Transverse colon (tissue), 4 donors: ENCODE measurements at regions not wholly inside any gene's neighbourhood (a gene's known extent, or its start where the extent isn't known, plus 50 kb on each side); places are given as distances from the start of the nearest gene placed in this dataset.

Experiments used
- DNase-seq: peaks from one replicate; pipeline ENCODE4 v3.0.0-alpha.2; 2019
- H3K27ac ChIP-seq, 4 donors: fragments of 200-600 bp; sonication (generic); 2 replicates each; pipeline ENCODE4 v1.5.1; 2016 to 2018; ENCODE audit warnings: inconsistent platforms in 4 of 4
- H3K27me3 ChIP-seq: fragments of 200-600 bp; sonication (generic); 2 replicates; pipeline ENCODE4 v1.5.1; 2017; ENCODE audit warnings: inconsistent platforms
- H3K36me3 ChIP-seq, 4 donors: fragments of 200-600 bp; sonication (generic); 2 replicates each; pipeline ENCODE4 v1.5.1; 2017 to 2019; ENCODE audit warnings: inconsistent platforms in 4 of 4
- H3K4me1 ChIP-seq, 4 donors: fragments of 200-600 bp; sonication (generic); 2 replicates each; pipeline ENCODE4 v1.5.1; 2017 to 2020; ENCODE audit warnings: inconsistent platforms in 4 of 4
- H3K4me3 ChIP-seq, 4 donors: fragments of 200-600 bp; sonication (generic); 1 replicate in 1 of 4; 2 replicates in 3 of 4; pipeline versions ENCODE4 v1.5.1 to v1.6.1; 2017 to 2019; ENCODE audit warnings: inconsistent platforms in 4 of 4
- H3K9me3 ChIP-seq, 2 donors: fragments of 200-600 bp; sonication (generic); 2 replicates each; pipeline ENCODE4 v1.5.1; 2017 to 2019; ENCODE audit warnings: inconsistent platforms in 2 of 2
- EP300 ChIP-seq: sonication (generic); formaldehyde crosslinking; IDR thresholded peaks from one replicate; pipeline ENCODE4 v1.6.1; 2017; ENCODE audit warnings: antibody characterized with exemption, low read depth
- POLR2A ChIP-seq: fragments of 450-650 bp; IDR thresholded peaks from one replicate; pipeline ENCODE4 v1.6.1; 2016; ENCODE audit warnings: antibody characterized with exemption, mild to moderate bottlenecking, moderate library complexity
- POLR2AphosphoS5 ChIP-seq, 3 donors: sonication (generic); formaldehyde crosslinking; IDR thresholded peaks; one replicate each; pipeline ENCODE4 v1.6.1; 2016; ENCODE audit warnings: antibody characterized with exemption in 3 of 3
- WGBS, 2 donors: methylation state at CpG; one replicate each; pipeline ENCODE4 v1.1.5; 2018; ENCODE audit warnings: low coverage in 1 of 2; 5-methylcytosine and 5-hydroxymethylcytosine counted together
- in situ Hi-C, 4 donors: fragments of 200-750 bp; cut with MboI; loops; one replicate each; pipeline versions ENCODE4 v1.15.0 to v1.15.1; 2017; ENCODE audit warnings: low sequenced_read_pairs in 3 of 4, low pct_ligation_motif_present in 1 of 4, low pct_unique_long_range_greater_than_20kb in 1 of 4
- intact Hi-C: fragments of 100-400 bp; cut with DNase I; formaldehyde crosslinking; loops from one replicate; pipeline ENCODE4 v1.15.1; 2023; ENCODE audit warnings: low total_unique reads
- TF ChIP-seq, protein P1 (sequence below), 5 experiments: fragments of 200-600 bp in 3 of 5; fragments of 450-650 bp in 2 of 5; sonication (generic) in 3 of 5; IDR thresholded peaks; 1 replicate in 2 of 5; 2 replicates in 3 of 5; pipeline ENCODE4 v1.5.1; 2016 to 2017; ENCODE audit warnings: antibody characterized with exemption in 5 of 5, inconsistent platforms in 3 of 5, mild to moderate bottlenecking in 2 of 5, moderate library complexity in 1 of 5

DNA sequence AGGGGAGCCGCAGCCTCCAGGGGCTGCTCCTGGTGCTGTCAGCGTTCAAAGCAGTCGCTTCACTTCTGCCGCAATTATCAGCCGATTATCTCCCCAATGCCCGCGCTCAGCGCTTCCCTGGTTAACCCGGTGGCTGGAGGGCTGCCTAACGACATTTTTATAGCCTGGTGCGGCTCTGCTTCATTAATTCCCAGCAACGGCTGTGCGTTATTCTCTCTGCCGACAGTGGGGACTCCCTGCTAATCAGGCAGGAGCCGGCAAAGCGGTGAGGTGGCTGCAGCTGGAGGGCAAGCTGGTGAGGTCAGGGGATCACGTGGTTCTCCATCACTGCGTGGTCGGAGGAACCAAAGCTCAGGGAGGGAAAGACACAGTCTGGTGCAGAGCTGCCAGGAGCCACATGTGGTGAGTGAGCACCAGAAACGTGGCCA is 62.9 kb downstream of the GLRX5 start:
- 3 to 15% methylated on average over 6 to 20 of the region's 20 CpGs for WGBS, 2 donors
- peaks cover 35% of the 10 kb centered on the region for H3K27me3 ChIP-seq
- DNase-seq = no peak
- intact Hi-C loops (no loop called here), in situ Hi-C loops (no loop called here)
- H3K4me3 ChIP-seq = no peak overlapping the region
- no peak overlapping the region for H3K27ac ChIP-seq
- no peaks in the 10 kb centered on the region for H3K9me3 ChIP-seq
- no peaks in the 10 kb centered on the region for H3K4me1 ChIP-seq
- TF ChIP-seq POLR2A = no peak
- no peak for TF ChIP-seq EP300
- no peak for TF ChIP-seq POLR2AphosphoS5 (IDR thresholded peaks at IDR 0.05)
- TF ChIP-seq, protein P1, sequence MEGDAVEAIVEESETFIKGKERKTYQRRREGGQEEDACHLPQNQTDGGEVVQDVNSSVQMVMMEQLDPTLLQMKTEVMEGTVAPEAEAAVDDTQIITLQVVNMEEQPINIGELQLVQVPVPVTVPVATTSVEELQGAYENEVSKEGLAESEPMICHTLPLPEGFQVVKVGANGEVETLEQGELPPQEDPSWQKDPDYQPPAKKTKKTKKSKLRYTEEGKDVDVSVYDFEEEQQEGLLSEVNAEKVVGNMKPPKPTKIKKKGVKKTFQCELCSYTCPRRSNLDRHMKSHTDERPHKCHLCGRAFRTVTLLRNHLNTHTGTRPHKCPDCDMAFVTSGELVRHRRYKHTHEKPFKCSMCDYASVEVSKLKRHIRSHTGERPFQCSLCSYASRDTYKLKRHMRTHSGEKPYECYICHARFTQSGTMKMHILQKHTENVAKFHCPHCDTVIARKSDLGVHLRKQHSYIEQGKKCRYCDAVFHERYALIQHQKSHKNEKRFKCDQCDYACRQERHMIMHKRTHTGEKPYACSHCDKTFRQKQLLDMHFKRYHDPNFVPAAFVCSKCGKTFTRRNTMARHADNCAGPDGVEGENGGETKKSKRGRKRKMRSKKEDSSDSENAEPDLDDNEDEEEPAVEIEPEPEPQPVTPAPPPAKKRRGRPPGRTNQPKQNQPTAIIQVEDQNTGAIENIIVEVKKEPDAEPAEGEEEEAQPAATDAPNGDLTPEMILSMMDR (IDR thresholded peaks at IDR 0.05) = no peak
- no peaks in the 10 kb centered on the region for H3K36me3 ChIP-seq

DNA sequence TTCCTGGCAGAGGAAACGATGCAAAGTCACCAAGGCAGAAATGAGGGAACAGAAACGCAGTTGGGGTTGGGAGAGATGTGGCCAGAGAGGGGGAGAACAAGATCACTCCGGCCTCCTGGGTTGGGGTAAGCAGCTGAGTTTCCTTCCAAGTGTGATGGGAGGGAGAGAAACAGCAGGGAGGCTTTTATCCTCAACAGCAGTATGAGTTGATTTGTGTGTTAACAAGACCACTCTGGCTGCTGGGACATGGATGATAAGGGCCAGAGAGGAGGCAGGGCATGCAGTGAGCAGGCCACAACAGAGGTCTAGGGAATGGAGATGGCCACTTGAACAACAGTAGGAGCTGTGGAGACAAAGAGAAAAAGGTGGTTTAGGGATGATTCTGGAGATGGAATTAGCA is 66.8 kb downstream of the GLRX5 start:
- Histone ChIP-seq H3K9me3 (no peaks in the 10 kb centered on the region), H3K27me3 (peaks cover 35% of the 10 kb centered on the region), H3K27ac (no peak overlapping the region), H3K36me3 (no peaks in the 10 kb centered on the region), H3K4me3 (no peak overlapping the region), H3K4me1 (no peaks in the 10 kb centered on the region)
- intact Hi-C loops (no loop called here), in situ Hi-C loops (no loop called here)
- DNase-seq = no peak
- 18 to 21% methylated on average over 3 of the region's 3 CpGs for WGBS, 2 donors
- no peak for TF ChIP-seq EP300
- TF ChIP-seq POLR2A = no peak
- TF ChIP-seq, protein P1 (IDR thresholded peaks at IDR 0.05) = no peak
- no peak for TF ChIP-seq POLR2AphosphoS5 (IDR thresholded peaks at IDR 0.05)

DNA sequence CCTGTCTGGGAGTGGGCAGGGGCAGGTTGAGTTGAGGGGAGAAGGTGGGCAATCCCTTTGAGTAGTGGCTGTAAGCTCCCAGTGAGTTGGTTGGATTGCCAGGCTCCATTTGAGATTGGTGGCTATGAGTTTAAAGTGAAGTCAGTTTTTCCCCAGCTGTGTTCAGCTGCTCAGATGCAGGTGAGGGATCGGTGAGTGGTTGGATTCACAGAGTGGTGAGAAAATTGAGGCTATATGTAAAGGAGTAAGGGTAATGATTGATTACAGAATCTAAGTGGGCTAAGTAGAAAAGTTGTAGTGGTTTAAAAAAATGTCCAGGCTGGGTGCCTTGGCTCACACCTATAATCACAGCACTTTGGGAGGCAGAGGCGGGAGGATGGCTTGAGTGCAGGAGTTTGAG is 68.6 kb downstream of the GLRX5 start:
- TF ChIP-seq, protein P1 (IDR thresholded peaks at IDR 0.05) = no peak
- no peak for TF ChIP-seq POLR2AphosphoS5 (IDR thresholded peaks at IDR 0.05)
- no peak for TF ChIP-seq POLR2A
- Histone ChIP-seq H3K27ac (no peak overlapping the region), H3K4me3 (no peak overlapping the region), H3K4me1 (no peaks in the 10 kb centered on the region), H3K36me3 (no peaks in the 10 kb centered on the region), H3K27me3 (peaks cover 24% of the 10 kb centered on the region), H3K9me3 (no peaks in the 10 kb centered on the region)
- intact Hi-C loops (no loop called here), in situ Hi-C loops (no loop called here)
- DNase-seq = no peak
- WGBS, 2 donors = 94 to 100% methylated on average over 2 of the region's 2 CpGs

DNA sequence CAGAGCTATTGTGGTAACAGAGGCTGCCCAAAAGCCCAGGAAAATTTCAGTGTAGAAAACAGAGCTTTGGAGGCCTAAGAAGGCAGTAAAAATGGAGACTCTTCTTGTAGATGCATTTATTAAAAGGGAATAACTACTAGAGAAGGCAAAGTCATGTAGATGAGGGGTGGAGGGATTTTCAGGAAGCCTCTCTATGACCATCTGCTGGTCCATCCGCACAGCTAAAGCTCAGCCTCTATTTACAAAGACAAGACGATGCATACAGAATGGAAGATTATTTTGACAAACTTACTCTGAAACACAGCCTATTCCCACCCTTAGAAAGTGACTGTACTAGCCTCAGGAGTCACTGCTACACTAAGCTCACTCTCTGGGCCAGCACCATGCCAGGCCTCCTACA is 71.4 kb downstream of the GLRX5 start:
- Histone ChIP-seq H3K4me3 (no peak overlapping the region), H3K36me3 (no peaks in the 10 kb centered on the region), H3K27ac (no peak overlapping the region), H3K9me3 (no peaks in the 10 kb centered on the region), H3K4me1 (no peaks in the 10 kb centered on the region), H3K27me3 (peaks cover 20% of the 10 kb centered on the region)
- TF ChIP-seq EP300 = no peak
- TF ChIP-seq, protein P1 (IDR thresholded peaks at IDR 0.05) = no peak
- no peak for TF ChIP-seq POLR2A
- intact Hi-C loops (loop anchor here (5.0 kb wide), 1 partner anchor 1524 kb away; the partner anchor contains the start of genes DDX24 and IFI27L1), in situ Hi-C loops (no loop called here)
- DNase-seq = no peak
- WGBS, 2 donors = 83 to 92% methylated on average over 2 of the region's 2 CpGs
